ENCODE measurements at regions not wholly inside any gene's neighbourhood (a gene's known extent, or its start where the extent isn't known, plus 50 kb on each side); places are given as distances from the start of the nearest gene placed in this dataset.

DNA sequence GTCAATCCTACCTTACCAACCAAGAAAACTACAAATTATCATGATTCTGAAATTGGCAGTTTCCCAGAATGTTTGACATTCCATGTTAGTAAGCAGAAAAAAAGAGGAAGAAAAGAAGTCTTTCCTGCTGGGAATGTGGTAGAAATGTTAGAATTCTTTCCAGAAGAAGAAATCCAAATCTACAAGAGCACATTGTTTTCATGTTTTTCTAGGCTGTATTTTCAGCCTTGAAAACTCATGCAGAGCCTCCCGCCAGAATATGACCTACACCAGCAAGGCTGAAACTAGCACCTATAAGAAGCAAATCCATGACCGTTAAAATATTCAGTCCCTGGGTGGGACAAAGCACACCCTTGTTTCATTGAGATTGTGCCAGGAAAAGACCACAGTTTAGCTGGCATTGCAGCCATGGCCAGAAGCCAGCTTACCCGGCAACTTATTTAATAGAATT is 259.4 kb downstream of the GJA1 start:
- Histone ChIP-seq H3K4me2 (ENCODE audit: control insufficient read depth, insufficient read depth) (no peak overlapping the region), H3K27ac (ENCODE audit: control insufficient read depth, insufficient read depth) (no peak overlapping the region), H3K36me3 (ENCODE audit: control insufficient read depth in 2 of 2, insufficient read depth in 2 of 2, low read length in 1 of 2) (no peaks in the 10 kb centered on the region), H3K9me3 (replicated peaks; ENCODE audit: control insufficient read depth, insufficient read depth, low read length) (no peaks in the 10 kb centered on the region), H3K27me3 (replicated peaks in 1 of 2; ENCODE audit: control insufficient read depth in 2 of 2, insufficient read depth in 2 of 2, low read length in 1 of 2) (no peaks in the 10 kb centered on the region), H4K20me1 (ENCODE audit: control insufficient read depth, insufficient read depth) (no peaks in the 10 kb centered on the region), H3K4me3 (no peak overlapping the region), H2AFZ (ENCODE audit: control insufficient read depth, low read depth, low read length) (no peak overlapping the region), H3K9ac (ENCODE audit: control insufficient read depth, insufficient read depth, low read length) (no peak overlapping the region), H3K79me2 (ENCODE audit: control insufficient read depth, insufficient read depth, low read length) (no peaks in the 10 kb centered on the region), H3K4me1 (ENCODE audit: control insufficient read depth, insufficient read depth, low read length) (no peaks in the 10 kb centered on the region)
- RAD21 ChIA-PET (ENCODE audit: unreplicated experiment) = interaction anchor here (0.6 kb wide), 1 partner anchor 341 kb away, joined by 4 read pairs; no protein-coding TSS in a partner anchor
- no peak for ATAC-seq
- no peak for FAIRE-seq
- CTCF ChIA-PET = no interaction called here
- in situ Hi-C loops (cut with MboI) (no loop called here), intact Hi-C loops (cut with micrococcal nuclease; ENCODE audit: unreplicated experiment) (no loop called here)
- SMC1A ChIA-PET (ENCODE audit: uncharacterized antibody, unreplicated experiment) = no interaction called here
- POLR2A ChIA-PET = no interaction called here
- BruUV-seq (replicated peaks) = no TSS peak
- no peak for DNase-seq (ENCODE audit: low read depth, low spot score)
- TF ChIP-seq CHD1 (IDR thresholded peaks at IDR 0.05; ENCODE audit: low read depth, low read length) = no peak
- TF ChIP-seq, protein P1, sequence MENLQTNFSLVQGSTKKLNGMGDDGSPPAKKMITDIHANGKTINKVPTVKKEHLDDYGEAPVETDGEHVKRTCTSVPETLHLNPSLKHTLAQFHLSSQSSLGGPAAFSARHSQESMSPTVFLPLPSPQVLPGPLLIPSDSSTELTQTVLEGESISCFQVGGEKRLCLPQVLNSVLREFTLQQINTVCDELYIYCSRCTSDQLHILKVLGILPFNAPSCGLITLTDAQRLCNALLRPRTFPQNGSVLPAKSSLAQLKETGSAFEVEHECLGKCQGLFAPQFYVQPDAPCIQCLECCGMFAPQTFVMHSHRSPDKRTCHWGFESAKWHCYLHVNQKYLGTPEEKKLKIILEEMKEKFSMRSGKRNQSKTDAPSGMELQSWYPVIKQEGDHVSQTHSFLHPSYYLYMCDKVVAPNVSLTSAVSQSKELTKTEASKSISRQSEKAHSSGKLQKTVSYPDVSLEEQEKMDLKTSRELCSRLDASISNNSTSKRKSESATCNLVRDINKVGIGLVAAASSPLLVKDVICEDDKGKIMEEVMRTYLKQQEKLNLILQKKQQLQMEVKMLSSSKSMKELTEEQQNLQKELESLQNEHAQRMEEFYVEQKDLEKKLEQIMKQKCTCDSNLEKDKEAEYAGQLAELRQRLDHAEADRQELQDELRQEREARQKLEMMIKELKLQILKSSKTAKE (IDR thresholded peaks at IDR 0.05; ENCODE audit: low read depth, poor library complexity, severe bottlenecking) = no peak
- TF ChIP-seq SREBF1 (IDR thresholded peaks at IDR 0.05; ENCODE audit: low read length) = no peak
- no peak for TF ChIP-seq YY1 (IDR thresholded peaks at IDR 0.05; ENCODE audit: low read depth, low read length)
- TF ChIP-seq PAX5 (IDR thresholded peaks at IDR 0.05; ENCODE audit: borderline replicate concordance, low read depth, low read length) = no peak
- no peak for TF ChIP-seq TBL1XR1 (IDR thresholded peaks at IDR 0.05; ENCODE audit: low read depth, low read length)
- TF ChIP-seq NFYA (IDR thresholded peaks at IDR 0.05; ENCODE audit: borderline replicate concordance, low read depth, low read length) = no peak
- no peak for TF ChIP-seq BACH1 (IDR thresholded peaks at IDR 0.05; ENCODE audit: borderline replicate concordance)
- TF ChIP-seq MTA3 (IDR thresholded peaks at IDR 0.05; ENCODE audit: borderline replicate concordance, low read length) = no peak
- no peak for TF ChIP-seq CEBPZ (IDR thresholded peaks at IDR 0.05; ENCODE audit: low read depth, low read length)
- no peak for TF ChIP-seq HDAC2 (IDR thresholded peaks at IDR 0.05)
- TF ChIP-seq SMAD1 (IDR thresholded peaks at IDR 0.05; ENCODE audit: low read depth, partially characterized antibody) = no peak
- TF ChIP-seq IRF5 (IDR thresholded peaks at IDR 0.05; ENCODE audit: borderline replicate concordance) = no peak
- TF ChIP-seq RCOR1 (conservative IDR thresholded peaks at IDR 0.05; ENCODE audit: low read depth, low read length) = no peak
- TF ChIP-seq SUPT20H (IDR thresholded peaks at IDR 0.05; ENCODE audit: borderline replicate concordance, control insufficient read depth, low read depth, low read length) = no peak
- TF ChIP-seq FOXK2 (IDR thresholded peaks at IDR 0.05) = no peak
- 57% methylated on average over 3 of the region's 3 CpGs for WGBS (ENCODE audit: insufficient coverage, insufficient replicate concordance, low lambda C conversion rate, missing lambda C conversion rate)

Data from GM12878 (cell line).